B cell (primary cell): ENCODE measurements at regions not wholly inside any gene's neighbourhood (a gene's known extent, or its start where the extent isn't known, plus 50 kb on each side); places are given as distances from the start of the nearest gene placed in this dataset.

Experiments used
- ATAC-seq: fragments of 200-7000 bp; cut with Tn5 transposase; one replicate; pipeline ENCODE4 v1.10.0; 2021; ENCODE audit warnings: low read depth, mild to moderate bottlenecking, moderate number of reproducible peaks, moderate library complexity
- CTCF ChIA-PET: fragments of 350-600 bp; sonication (Branson Sonifier 250); formaldehyde crosslinking; loops from one replicate; lab custom pipeline; 2021; ENCODE audit warnings: antibody characterized with exemption, inconsistent platforms; lab: Charles Lee
- POLR2A ChIA-PET: fragments of 350-600 bp; sonication (Branson Sonifier 250); formaldehyde crosslinking; loops from one replicate; lab custom pipeline; 2021; ENCODE audit warnings: antibody characterized with exemption; lab: Charles Lee
- DNase-seq: peaks from one replicate; pipeline ENCODE4 v3.0.0; 2013
- H2AFZ ChIP-seq: 2 replicates; pipeline ENCODE4 v1.6.1; 2012; ENCODE audit warnings: mild to moderate bottlenecking, low read depth, low read length; ENCODE audit not compliant: insufficient read depth, poor library complexity, severe bottlenecking
- H3K27ac ChIP-seq, 2 donors: 1 replicate in 1 of 2; 2 replicates in 1 of 2; pipeline ENCODE4 v1.5.1; 2012 to 2013; ENCODE audit warnings: low read length in 2 of 2, mild to moderate bottlenecking in 2 of 2, moderate library complexity in 1 of 2
- H3K27me3 ChIP-seq, 4 experiments: fragments of 200-600 bp in 1 of 4; sonication (generic) in 1 of 4; replicated peaks in 1 of 4; 1 replicate in 2 of 4; 2 replicates in 2 of 4; pipeline versions ENCODE4 v1.6.1 to v1.7.0; 2013 to 2016; ENCODE audit warnings: low read length in 3 of 4, mild to moderate bottlenecking in 2 of 4, mixed read lengths in 1 of 4, moderate library complexity in 1 of 4; ENCODE audit not compliant: insufficient read depth in 4 of 4, control insufficient read depth in 3 of 4; ENCODE audit errors: control extremely low read depth in 1 of 4
- H3K36me3 ChIP-seq, 2 experiments: replicated peaks in 1 of 2; 1 replicate in 1 of 2; 2 replicates in 1 of 2; pipeline versions ENCODE4 v1.6.1 to v1.7.1; 2013; ENCODE audit warnings: low read length in 1 of 2; ENCODE audit not compliant: insufficient read depth in 2 of 2, control insufficient read depth in 1 of 2; ENCODE audit errors: control extremely low read depth in 1 of 2, extremely low read depth in 1 of 2
- H3K4me1 ChIP-seq, 2 donors: fragments of 200-600 bp in 1 of 2; sonication (generic) in 1 of 2; 1 replicate in 1 of 2; 2 replicates in 1 of 2; pipeline versions ENCODE4 v1.5.1 to v1.6.1; 2013 to 2017; ENCODE audit warnings: low read length in 2 of 2; ENCODE audit not compliant: control insufficient read depth in 2 of 2, insufficient read depth in 2 of 2
- H3K4me2 ChIP-seq: replicated peaks from 2 replicates; pipeline ENCODE3; 2012; ENCODE audit warnings: mild to moderate bottlenecking, low read depth, low read length; ENCODE audit not compliant: poor library complexity, severe bottlenecking
- H3K4me3 ChIP-seq, 5 experiments: fragments of 200-600 bp in 1 of 5; sonication (generic) in 1 of 5; 1 replicate in 3 of 5; 2 replicates in 2 of 5; pipeline versions ENCODE4 v1.5.1 to v1.7.0; 2011 to 2016; ENCODE audit warnings: low read length in 4 of 5, mild to moderate bottlenecking in 4 of 5, low read depth in 2 of 5, control low read depth in 1 of 5, moderate library complexity in 1 of 5; ENCODE audit not compliant: insufficient read depth in 1 of 5; ENCODE audit errors: control extremely low read depth in 1 of 5, extremely low read depth in 1 of 5
- H3K79me2 ChIP-seq: fragments of 200-600 bp; sonication (generic); one replicate; pipeline ENCODE4 v1.6.0; 2016; ENCODE audit warnings: low read length; ENCODE audit not compliant: control insufficient read depth, insufficient read depth
- H3K9ac ChIP-seq: fragments of 200-600 bp; sonication (generic); 2 replicates; pipeline ENCODE4 v1.6.1; 2017; ENCODE audit warnings: mild to moderate bottlenecking, low read length, moderate library complexity
- H3K9me3 ChIP-seq, 3 donors: one replicate each; pipeline versions ENCODE4 v1.6.1 to v1.7.1; 2013; ENCODE audit warnings: low read length in 2 of 3; ENCODE audit not compliant: control insufficient read depth in 2 of 3, insufficient read depth in 1 of 3; ENCODE audit errors: control extremely low read depth in 1 of 3
- H4K20me1 ChIP-seq: 2 replicates; pipeline ENCODE4 v1.6.0; 2012; ENCODE audit warnings: mild to moderate bottlenecking, low read length; ENCODE audit not compliant: insufficient read depth, control insufficient read depth, poor library complexity, severe bottlenecking
- H3K27ac Mint-ChIP-seq: one replicate; pipeline ENCODE4 v1.8.0; 2021; ENCODE audit warnings: mixed read lengths
- H3K27me3 Mint-ChIP-seq: one replicate; pipeline ENCODE4 v1.8.0; 2021; ENCODE audit warnings: mixed read lengths
- H3K4me1 Mint-ChIP-seq: one replicate; pipeline ENCODE4 v1.8.0; 2021; ENCODE audit warnings: mixed read lengths
- H3K4me3 Mint-ChIP-seq: one replicate; pipeline ENCODE4 v1.8.0; 2021; ENCODE audit warnings: mixed read lengths
- H3K9me3 Mint-ChIP-seq: one replicate; pipeline ENCODE4 v1.8.0; 2022; ENCODE audit warnings: mixed read lengths; ENCODE audit not compliant: insufficient read depth
- EZH2 ChIP-seq: IDR thresholded peaks from 2 replicates; pipeline ENCODE4 v1.6.1; 2012; ENCODE audit warnings: borderline replicate concordance, low read depth, mild to moderate bottlenecking, moderate library complexity, low read length; ENCODE audit not compliant: insufficient read depth, poor library complexity, severe bottlenecking
- WGBS: methylation state at CpG from one replicate; pipeline ENCODE4 v1.1.5; 2013; ENCODE audit warnings: missing lambda C conversion rate; ENCODE audit not compliant: insufficient coverage; 5-methylcytosine and 5-hydroxymethylcytosine counted together
- intact Hi-C: fragments of 100-400 bp; cut with micrococcal nuclease; formaldehyde crosslinking; loops from one replicate; pipeline ENCODE4 v1.10.0; 2022
- TF ChIP-seq, protein P1 (sequence below): fragments of 200-600 bp; IDR thresholded peaks from one replicate; pipeline ENCODE4 v1.8.0; 2022; ENCODE audit warnings: antibody characterized with exemption, mild to moderate bottlenecking

DNA sequence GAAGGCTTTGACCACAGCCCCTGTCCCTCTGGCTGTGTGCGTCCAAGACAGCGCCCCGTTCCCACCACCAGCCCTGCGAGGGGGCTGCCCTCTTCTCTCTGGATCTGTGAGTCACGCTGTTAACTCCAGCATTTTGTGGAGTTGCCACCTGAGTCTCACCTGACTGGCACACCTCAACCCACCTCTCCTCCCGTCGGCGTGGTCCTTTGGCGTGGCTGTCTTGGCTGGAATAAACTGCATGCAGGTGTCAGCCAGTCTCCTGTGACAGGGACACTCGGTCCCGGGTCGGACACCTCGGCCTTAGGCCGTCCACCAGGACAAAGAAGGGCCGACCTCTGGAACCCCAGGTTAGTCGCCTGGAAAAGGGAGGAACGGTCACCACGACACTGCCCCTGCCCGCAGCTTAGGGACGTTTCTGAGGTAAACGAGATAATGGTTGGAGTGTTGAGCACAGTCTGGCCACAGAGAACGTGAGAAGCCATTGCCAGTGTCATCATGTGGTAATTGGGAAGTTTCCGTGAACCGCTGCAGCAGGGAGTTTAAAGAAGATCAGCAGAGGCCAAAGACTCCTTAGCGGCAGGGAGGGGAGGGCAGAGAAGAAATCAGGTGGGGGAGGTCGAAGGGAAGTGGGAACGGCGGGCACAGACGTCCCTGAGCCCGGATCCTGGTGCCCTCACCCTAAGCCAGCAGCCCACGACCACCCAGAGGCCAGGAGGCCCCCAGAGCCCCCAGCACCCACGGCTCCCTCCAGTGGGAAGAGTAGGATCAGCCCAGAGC is 73.6 kb upstream of the FAM20C start:
- WGBS: 81% methylated on average over 29 of the region's 32 CpGs

More for the DNA sequence above, 73.6 kb upstream of the FAM20C start:
- Histone ChIP-seq H3K9ac (no peak overlapping the region), H4K20me1 (no peaks in the 10 kb centered on the region), H3K4me2 (no peak overlapping the region), H3K36me3 (no peaks in the 10 kb centered on the region), H3K79me2 (no peaks in the 10 kb centered on the region), H3K4me1 (no peaks in the 10 kb centered on the region), H3K9me3 (peaks cover 0 to 3% (median 0%) of the 10 kb centered on the region in 3 donors), H3K4me3 (no peak overlapping the region), H3K27ac (no peak overlapping the region), H2AFZ (no peak overlapping the region), H3K27me3 (peaks cover 0 to 22% (median 1%) of the 10 kb centered on the region in 4 experiments)
- TF ChIP-seq, protein P1, sequence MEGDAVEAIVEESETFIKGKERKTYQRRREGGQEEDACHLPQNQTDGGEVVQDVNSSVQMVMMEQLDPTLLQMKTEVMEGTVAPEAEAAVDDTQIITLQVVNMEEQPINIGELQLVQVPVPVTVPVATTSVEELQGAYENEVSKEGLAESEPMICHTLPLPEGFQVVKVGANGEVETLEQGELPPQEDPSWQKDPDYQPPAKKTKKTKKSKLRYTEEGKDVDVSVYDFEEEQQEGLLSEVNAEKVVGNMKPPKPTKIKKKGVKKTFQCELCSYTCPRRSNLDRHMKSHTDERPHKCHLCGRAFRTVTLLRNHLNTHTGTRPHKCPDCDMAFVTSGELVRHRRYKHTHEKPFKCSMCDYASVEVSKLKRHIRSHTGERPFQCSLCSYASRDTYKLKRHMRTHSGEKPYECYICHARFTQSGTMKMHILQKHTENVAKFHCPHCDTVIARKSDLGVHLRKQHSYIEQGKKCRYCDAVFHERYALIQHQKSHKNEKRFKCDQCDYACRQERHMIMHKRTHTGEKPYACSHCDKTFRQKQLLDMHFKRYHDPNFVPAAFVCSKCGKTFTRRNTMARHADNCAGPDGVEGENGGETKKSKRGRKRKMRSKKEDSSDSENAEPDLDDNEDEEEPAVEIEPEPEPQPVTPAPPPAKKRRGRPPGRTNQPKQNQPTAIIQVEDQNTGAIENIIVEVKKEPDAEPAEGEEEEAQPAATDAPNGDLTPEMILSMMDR: no peak
- TF ChIP-seq EZH2: no peak
- Mint-ChIP-seq H3K4me1 (no peaks in the 10 kb centered on the region), H3K27ac (no peak overlapping the region), H3K9me3 (peaks cover 10% of the 10 kb centered on the region), H3K4me3 (no peak overlapping the region), H3K27me3 (peaks cover 40% of the 10 kb centered on the region)
- intact Hi-C loops: no loop called here
- ATAC-seq: no peak
- DNase-seq: no peak
- POLR2A ChIA-PET: no interaction called here
- CTCF ChIA-PET: no interaction called here
